Smooth muscle cell (in vitro differentiated cells): ENCODE measurements at regions not wholly inside any gene's neighbourhood (a gene's known extent, or its start where the extent isn't known, plus 50 kb on each side); places are given as distances from the start of the nearest gene placed in this dataset.

Experiments used
- DNase-seq: peaks from one replicate; lab custom pipeline; 2025; ENCODE audit not compliant: unreplicated experiment; lab: John Stamatoyannopoulos, UW
- H2AFZ ChIP-seq: fragments of 200-600 bp; sonication (generic); 2 replicates; pipeline ENCODE4 v1.6.0; 2016; ENCODE audit warnings: antibody characterized with exemption, low read depth, mild to moderate bottlenecking
- H3F3A ChIP-seq: fragments of 200-600 bp; sonication (generic); 2 replicates; pipeline ENCODE4 v1.6.0; 2017; ENCODE audit warnings: antibody characterized with exemption, low read depth
- H3K27ac ChIP-seq: fragments of 200-600 bp; sonication (generic); 2 replicates; pipeline ENCODE4 v1.5.1; 2016; ENCODE audit warnings: low read depth, mild to moderate bottlenecking
- H3K27me3 ChIP-seq: fragments of 200-600 bp; sonication (generic); 2 replicates; pipeline ENCODE4 v1.6.1; 2016; ENCODE audit warnings: low read depth, mild to moderate bottlenecking
- H3K36me3 ChIP-seq: fragments of 200-600 bp; sonication (generic); 2 replicates; pipeline ENCODE4 v1.5.1; 2016; ENCODE audit warnings: low read depth
- H3K4me1 ChIP-seq: fragments of 200-600 bp; sonication (generic); 2 replicates; pipeline ENCODE4 v1.5.1; 2016; ENCODE audit warnings: low read depth
- H3K4me2 ChIP-seq: fragments of 200-600 bp; sonication (generic); 2 replicates; pipeline ENCODE4 v1.6.0; 2016; ENCODE audit warnings: mild to moderate bottlenecking
- H3K4me3 ChIP-seq: fragments of 200-600 bp; sonication (generic); 2 replicates; pipeline ENCODE4 v1.5.1; 2016; ENCODE audit warnings: mild to moderate bottlenecking
- H3K79me2 ChIP-seq: fragments of 200-600 bp; sonication (generic); 2 replicates; pipeline ENCODE4 v1.6.0; 2016; ENCODE audit warnings: low read depth, mild to moderate bottlenecking
- H3K9ac ChIP-seq: fragments of 200-600 bp; sonication (generic); 2 replicates; pipeline ENCODE4 v1.6.0; 2016; ENCODE audit warnings: low read depth
- H3K9me3 ChIP-seq: fragments of 200-600 bp; sonication (generic); replicated peaks from 2 replicates; pipeline ENCODE4 v1.5.1; 2016; ENCODE audit warnings: low read depth
- H4K20me1 ChIP-seq: fragments of 200-600 bp; sonication (generic); 2 replicates; pipeline ENCODE4 v1.6.0; 2016; ENCODE audit warnings: low read depth
- WGBS: methylation state at CpG from one replicate; pipeline ENCODE4 v1.1.7; 2016; ENCODE audit warnings: low lambda C conversion rate; 5-methylcytosine and 5-hydroxymethylcytosine counted together
- TF ChIP-seq, protein P1 (sequence below): fragments of 200-600 bp; sonication (generic); IDR thresholded peaks from 2 replicates; pipeline ENCODE4 v1.5.1; 2017; ENCODE audit warnings: borderline replicate concordance, mild to moderate bottlenecking, antibody characterized with exemption; ENCODE audit not compliant: insufficient read depth, poor library complexity, severe bottlenecking

DNA sequence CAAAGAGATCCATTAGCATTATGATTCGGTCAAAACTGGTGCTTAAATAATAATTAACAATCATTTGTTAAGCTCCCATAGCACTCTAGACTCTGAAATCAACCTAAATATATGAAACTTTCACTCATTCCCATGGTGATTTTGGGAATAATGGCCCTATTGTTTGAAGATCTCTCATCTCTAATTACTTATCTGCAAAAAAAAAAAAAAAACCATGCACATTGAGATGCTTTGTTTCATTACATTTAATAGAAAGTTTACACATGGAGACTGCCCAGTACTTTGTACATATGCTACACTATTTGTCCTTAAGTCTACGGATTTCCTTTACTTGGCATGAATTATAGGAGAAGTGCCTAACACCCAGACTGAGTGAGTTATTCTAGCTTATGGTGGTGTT, 280.6 kb upstream of the MEOX2 start:
- Histone ChIP-seq H3K9ac (no peak overlapping the region), H3K27me3 (no peaks in the 10 kb centered on the region), H4K20me1 (no peaks in the 10 kb centered on the region), H3K36me3 (no peaks in the 10 kb centered on the region), H3F3A (no peaks in the 10 kb centered on the region), H3K4me3 (no peak overlapping the region), H3K4me2 (no peak overlapping the region), H3K79me2 (no peaks in the 10 kb centered on the region), H3K4me1 (no peaks in the 10 kb centered on the region), H3K9me3 (no peaks in the 10 kb centered on the region), H3K27ac (no peak overlapping the region), H2AFZ (no peak overlapping the region)
- TF ChIP-seq, protein P1, sequence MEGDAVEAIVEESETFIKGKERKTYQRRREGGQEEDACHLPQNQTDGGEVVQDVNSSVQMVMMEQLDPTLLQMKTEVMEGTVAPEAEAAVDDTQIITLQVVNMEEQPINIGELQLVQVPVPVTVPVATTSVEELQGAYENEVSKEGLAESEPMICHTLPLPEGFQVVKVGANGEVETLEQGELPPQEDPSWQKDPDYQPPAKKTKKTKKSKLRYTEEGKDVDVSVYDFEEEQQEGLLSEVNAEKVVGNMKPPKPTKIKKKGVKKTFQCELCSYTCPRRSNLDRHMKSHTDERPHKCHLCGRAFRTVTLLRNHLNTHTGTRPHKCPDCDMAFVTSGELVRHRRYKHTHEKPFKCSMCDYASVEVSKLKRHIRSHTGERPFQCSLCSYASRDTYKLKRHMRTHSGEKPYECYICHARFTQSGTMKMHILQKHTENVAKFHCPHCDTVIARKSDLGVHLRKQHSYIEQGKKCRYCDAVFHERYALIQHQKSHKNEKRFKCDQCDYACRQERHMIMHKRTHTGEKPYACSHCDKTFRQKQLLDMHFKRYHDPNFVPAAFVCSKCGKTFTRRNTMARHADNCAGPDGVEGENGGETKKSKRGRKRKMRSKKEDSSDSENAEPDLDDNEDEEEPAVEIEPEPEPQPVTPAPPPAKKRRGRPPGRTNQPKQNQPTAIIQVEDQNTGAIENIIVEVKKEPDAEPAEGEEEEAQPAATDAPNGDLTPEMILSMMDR: no peak
- DNase-seq: no peak
- 87% methylated on average over 2 of the region's 2 CpGs for WGBS

DNA sequence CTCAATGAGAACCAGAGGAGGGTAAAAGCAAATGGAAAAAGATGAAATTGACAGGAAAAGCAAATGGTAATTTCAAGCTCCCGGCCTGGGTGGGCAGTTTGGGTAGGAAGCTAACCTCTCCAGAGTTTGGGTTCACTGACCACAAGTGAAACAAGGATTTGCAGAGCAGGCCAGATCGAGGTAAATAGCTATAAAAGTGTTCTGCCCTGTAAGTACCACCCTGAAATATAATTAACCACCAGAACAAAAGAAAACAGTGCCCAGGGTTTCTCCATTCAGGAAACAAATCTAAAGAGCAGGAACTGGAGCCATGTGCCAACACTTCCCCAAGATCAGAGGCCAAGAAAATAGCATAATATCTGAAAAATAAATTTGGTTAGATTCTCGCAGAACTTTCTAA, 276.7 kb upstream of the MEOX2 start:
- Histone ChIP-seq H3K27ac (no peak overlapping the region), H3F3A (no peaks in the 10 kb centered on the region), H3K27me3 (no peaks in the 10 kb centered on the region), H2AFZ (no peak overlapping the region), H3K4me2 (no peak overlapping the region), H3K4me1 (no peaks in the 10 kb centered on the region), H3K9me3 (no peaks in the 10 kb centered on the region), H3K36me3 (no peaks in the 10 kb centered on the region), H4K20me1 (no peaks in the 10 kb centered on the region), H3K79me2 (no peaks in the 10 kb centered on the region), H3K9ac (no peak overlapping the region), H3K4me3 (no peak overlapping the region)
- DNase-seq: no peak
- TF ChIP-seq, protein P1: no peak
- WGBS: 89% methylated on average over 3 of the region's 3 CpGs

DNA sequence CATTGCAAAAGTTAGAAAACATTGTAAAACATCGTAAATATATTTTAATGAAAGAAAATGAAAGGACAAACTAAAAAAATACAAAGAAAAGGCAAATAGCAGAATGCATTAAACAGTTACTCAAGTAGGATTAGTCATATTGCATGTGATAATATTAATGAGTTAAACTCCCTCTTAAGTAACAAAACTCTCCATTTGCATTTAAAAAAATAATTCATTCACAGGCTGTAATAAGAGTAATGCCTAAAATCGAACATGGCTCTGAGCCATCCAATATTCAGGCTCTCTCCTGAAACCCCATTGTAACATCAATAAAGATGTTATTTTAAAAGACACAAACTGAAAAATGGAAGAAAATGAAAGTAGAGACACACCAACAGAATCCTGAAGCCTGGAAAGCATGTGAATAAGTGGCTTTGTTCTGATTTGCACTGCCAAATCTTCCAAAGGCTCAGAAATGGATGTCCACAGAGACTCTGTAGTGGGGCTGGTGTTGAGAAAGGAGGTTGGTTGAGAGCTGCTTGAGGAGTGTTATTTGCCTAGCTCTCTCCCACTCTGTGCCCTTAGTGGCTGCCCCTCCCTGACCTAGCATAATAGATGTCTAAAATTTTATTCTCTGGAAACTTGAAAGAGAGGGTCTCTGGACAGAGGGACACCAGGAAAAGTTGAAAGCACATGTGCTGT, 268.3 kb upstream of the MEOX2 start:
- Histone ChIP-seq H3F3A (no peaks in the 10 kb centered on the region), H3K9me3 (no peaks in the 10 kb centered on the region), H3K4me1 (no peaks in the 10 kb centered on the region), H3K36me3 (no peaks in the 10 kb centered on the region), H3K9ac (no peak overlapping the region), H2AFZ (no peak overlapping the region), H3K27me3 (no peaks in the 10 kb centered on the region), H3K79me2 (no peaks in the 10 kb centered on the region), H4K20me1 (no peaks in the 10 kb centered on the region), H3K4me2 (no peak overlapping the region), H3K27ac (no peak overlapping the region), H3K4me3 (no peak overlapping the region)
- TF ChIP-seq, protein P1: no peak
- WGBS: 90% methylated on average over 2 of the region's 2 CpGs
- no peak for DNase-seq

DNA sequence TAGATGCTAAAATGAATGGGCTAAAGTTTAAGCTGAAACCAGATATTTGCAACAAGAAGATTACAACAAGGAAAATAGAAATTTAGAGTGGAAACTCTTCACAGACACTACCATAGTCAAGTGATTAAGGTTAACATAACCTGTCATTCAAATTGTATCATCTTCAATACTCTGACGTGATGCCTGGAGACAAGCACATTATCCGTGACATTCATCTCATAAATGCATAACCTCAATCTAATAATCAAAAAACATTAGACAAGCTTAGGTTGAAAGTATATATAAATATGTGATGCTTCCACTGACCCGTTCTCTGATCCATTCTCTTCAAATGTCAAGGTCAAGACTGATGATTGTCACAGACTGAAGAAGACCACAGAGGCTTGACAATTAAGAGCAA, 263.8 kb upstream of the MEOX2 start:
- DNase-seq: no peak
- no peaks in the 10 kb centered on the region for H3K9me3 ChIP-seq
- no peak overlapping the region for H3K4me3 ChIP-seq
- no peaks in the 10 kb centered on the region for H3K4me1 ChIP-seq
- H3K36me3 ChIP-seq: no peaks in the 10 kb centered on the region
- no peaks in the 10 kb centered on the region for H4K20me1 ChIP-seq
- H3F3A ChIP-seq: no peaks in the 10 kb centered on the region
- no peaks in the 10 kb centered on the region for H3K79me2 ChIP-seq
- no peak overlapping the region for H3K4me2 ChIP-seq
- no peak overlapping the region for H3K27ac ChIP-seq
- H3K27me3 ChIP-seq: no peaks in the 10 kb centered on the region
- H2AFZ ChIP-seq: no peak overlapping the region
- H3K9ac ChIP-seq: no peak overlapping the region
- TF ChIP-seq, protein P1: no peak
- WGBS: 93% methylated on average over 3 of the region's 3 CpGs
